DND-41 (cell line): ENCODE measurements at regions not wholly inside any gene's neighbourhood (a gene's known extent, or its start where the extent isn't known, plus 50 kb on each side); places are given as distances from the start of the nearest gene placed in this dataset.

Experiments used
- ATAC-seq: fragments of 200-7000 bp; cut with Tn5 transposase; 3 replicates; pipeline ENCODE4 v1.9.1; 2021; ENCODE audit warnings: low read depth; ENCODE audit not compliant: insufficient read depth
- DNase-seq: peaks from one replicate; pipeline ENCODE4 v3.0.0-alpha.2; 2020
- H2AFZ ChIP-seq: 2 replicates; pipeline ENCODE4 v1.6.0; 2012; ENCODE audit warnings: low read depth, low read length
- H3K27ac ChIP-seq: 2 replicates; pipeline ENCODE4 v1.5.1; 2012; ENCODE audit warnings: low read length, inconsistent platforms
- H3K27me3 ChIP-seq: fragments of 200-600 bp; sonication (generic); 2 replicates; pipeline ENCODE4 v1.6.0; 2012; ENCODE audit warnings: low read length, mild to moderate bottlenecking, inconsistent platforms; ENCODE audit not compliant: insufficient read depth, poor library complexity
- H3K36me3 ChIP-seq: 2 replicates; pipeline ENCODE4 v1.5.1; 2012; ENCODE audit warnings: low read length, inconsistent platforms; ENCODE audit not compliant: insufficient read depth
- H3K4me1 ChIP-seq: 2 replicates; pipeline ENCODE4 v1.5.1; 2012; ENCODE audit warnings: mild to moderate bottlenecking, low read length; ENCODE audit not compliant: insufficient read depth
- H3K4me2 ChIP-seq: 2 replicates; pipeline ENCODE4 v1.6.0; 2012; ENCODE audit warnings: mild to moderate bottlenecking, moderate library complexity, low read length, inconsistent platforms; ENCODE audit not compliant: insufficient read depth
- H3K4me3 ChIP-seq, 2 experiments: fragments of 200-600 bp in 1 of 2; shearing (Covaris generic) in 1 of 2; 2 replicates each; pipeline ENCODE4 v1.5.1; 2012 to 2016; ENCODE audit warnings: inconsistent platforms in 2 of 2, low read length in 2 of 2, mild to moderate bottlenecking in 2 of 2, low read depth in 1 of 2, moderate library complexity in 1 of 2
- H3K79me2 ChIP-seq: 2 replicates; pipeline ENCODE4 v1.6.0; 2012; ENCODE audit warnings: low read length, inconsistent platforms; ENCODE audit not compliant: insufficient read depth
- H3K9ac ChIP-seq: 2 replicates; pipeline ENCODE4 v1.6.0; 2012; ENCODE audit warnings: low read depth, mild to moderate bottlenecking, inconsistent platforms, low read length, moderate library complexity
- H3K9me3 ChIP-seq: 2 replicates; pipeline ENCODE4 v1.5.1; 2012; ENCODE audit warnings: low read length, moderate library complexity, mild to moderate bottlenecking, inconsistent platforms; ENCODE audit not compliant: insufficient read depth, severe bottlenecking
- H4K20me1 ChIP-seq: 2 replicates; pipeline ENCODE4 v1.6.0; 2012; ENCODE audit warnings: low read length; ENCODE audit not compliant: insufficient read depth
- EZH2 ChIP-seq: IDR thresholded peaks from 3 replicates; pipeline ENCODE4 v1.6.1; 2012; ENCODE audit warnings: borderline replicate concordance, low read depth, mild to moderate bottlenecking, moderate library complexity, low read length, inconsistent platforms; ENCODE audit not compliant: severe bottlenecking
- TF ChIP-seq, protein P1 (sequence below): IDR thresholded peaks from 2 replicates; pipeline ENCODE4 v1.5.1; 2012; ENCODE audit warnings: borderline replicate concordance, low read length, moderate library complexity, mild to moderate bottlenecking; ENCODE audit not compliant: poor library complexity, severe bottlenecking; ENCODE audit errors: extremely low read depth

- H3K9ac ChIP-seq, result no peak overlapping the region
- TF ChIP-seq, protein P1, sequence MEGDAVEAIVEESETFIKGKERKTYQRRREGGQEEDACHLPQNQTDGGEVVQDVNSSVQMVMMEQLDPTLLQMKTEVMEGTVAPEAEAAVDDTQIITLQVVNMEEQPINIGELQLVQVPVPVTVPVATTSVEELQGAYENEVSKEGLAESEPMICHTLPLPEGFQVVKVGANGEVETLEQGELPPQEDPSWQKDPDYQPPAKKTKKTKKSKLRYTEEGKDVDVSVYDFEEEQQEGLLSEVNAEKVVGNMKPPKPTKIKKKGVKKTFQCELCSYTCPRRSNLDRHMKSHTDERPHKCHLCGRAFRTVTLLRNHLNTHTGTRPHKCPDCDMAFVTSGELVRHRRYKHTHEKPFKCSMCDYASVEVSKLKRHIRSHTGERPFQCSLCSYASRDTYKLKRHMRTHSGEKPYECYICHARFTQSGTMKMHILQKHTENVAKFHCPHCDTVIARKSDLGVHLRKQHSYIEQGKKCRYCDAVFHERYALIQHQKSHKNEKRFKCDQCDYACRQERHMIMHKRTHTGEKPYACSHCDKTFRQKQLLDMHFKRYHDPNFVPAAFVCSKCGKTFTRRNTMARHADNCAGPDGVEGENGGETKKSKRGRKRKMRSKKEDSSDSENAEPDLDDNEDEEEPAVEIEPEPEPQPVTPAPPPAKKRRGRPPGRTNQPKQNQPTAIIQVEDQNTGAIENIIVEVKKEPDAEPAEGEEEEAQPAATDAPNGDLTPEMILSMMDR, result no peak
- no peak for TF ChIP-seq EZH2
- H3K27ac ChIP-seq, result no peak overlapping the region
- H3K4me1 ChIP-seq, result no peaks in the 10 kb centered on the region
- H4K20me1 ChIP-seq, result no peaks in the 10 kb centered on the region
- H3K9me3 ChIP-seq, result no peaks in the 10 kb centered on the region
- no peaks in the 10 kb centered on the region for H3K36me3 ChIP-seq
- no peaks in the 10 kb centered on the region for H3K79me2 ChIP-seq
- no peak overlapping the region for H3K4me2 ChIP-seq
- no peak for ATAC-seq
- H3K4me3 ChIP-seq, result no peak overlapping the region
- peaks cover 11% of the 10 kb centered on the region for H3K27me3 ChIP-seq
- no peak overlapping the region for H2AFZ ChIP-seq
- no peak for DNase-seq
These were observed 812.0 kb upstream of the RAB6C start for GRCh38 chr2:129167456-129167855.

GRCh38 chr2:129170570-129170969 lies 808.9 kb upstream of the RAB6C start:
- TF ChIP-seq EZH2, result no peak
- TF ChIP-seq, protein P1, result no peak
- Histone ChIP-seq H2AFZ (no peak overlapping the region), H3K36me3 (no peaks in the 10 kb centered on the region), H3K79me2 (no peaks in the 10 kb centered on the region), H3K4me3 (no peak overlapping the region), H3K9ac (no peak overlapping the region), H3K27ac (no peak overlapping the region), H3K4me1 (no peaks in the 10 kb centered on the region), H3K27me3 (peaks cover 11% of the 10 kb centered on the region), H3K4me2 (no peak overlapping the region), H3K9me3 (no peaks in the 10 kb centered on the region), H4K20me1 (no peaks in the 10 kb centered on the region)
- ATAC-seq, result no peak
- DNase-seq, result no peak

- no peak overlapping the region for H3K27ac ChIP-seq
- no peaks in the 10 kb centered on the region for H3K79me2 ChIP-seq
- no peaks in the 10 kb centered on the region for H3K36me3 ChIP-seq
- H3K27me3 ChIP-seq, result peaks cover 6% of the 10 kb centered on the region
- H4K20me1 ChIP-seq, result no peaks in the 10 kb centered on the region
- no peak overlapping the region for H3K4me2 ChIP-seq
- TF ChIP-seq EZH2, result no peak
- TF ChIP-seq, protein P1, result no peak
- no peaks in the 10 kb centered on the region for H3K4me1 ChIP-seq
- no peak for DNase-seq
- ATAC-seq, result no peak
- no peak overlapping the region for H3K4me3 ChIP-seq
- H2AFZ ChIP-seq, result no peak overlapping the region
- no peaks in the 10 kb centered on the region for H3K9me3 ChIP-seq
- no peak overlapping the region for H3K9ac ChIP-seq
These were observed 805.3 kb upstream of the RAB6C start for GRCh38 chr2:129174143-129174542.

DNA sequence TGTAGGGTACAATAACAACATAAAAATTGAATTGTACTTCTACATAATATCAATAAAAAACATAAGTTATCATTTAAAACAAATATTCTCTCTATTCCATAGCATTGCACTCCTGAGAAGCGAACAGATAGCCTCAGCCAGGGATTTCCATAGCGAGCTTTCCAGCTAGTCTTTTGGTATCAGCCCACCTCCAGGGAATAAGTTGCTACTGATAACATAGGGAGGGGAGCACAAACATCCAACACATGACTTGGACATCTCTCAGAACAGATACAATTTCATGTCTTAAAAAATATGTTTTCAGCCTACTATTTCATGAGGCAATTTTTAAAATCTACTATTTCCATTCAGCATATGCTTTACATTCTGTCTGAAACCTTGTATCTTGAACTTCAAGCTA lies 804.4 kb upstream of the RAB6C start:
- DNase-seq (no peak), ATAC-seq (no peak)
- no peaks in the 10 kb centered on the region for H3K79me2 ChIP-seq
- no peak overlapping the region for H3K4me3 ChIP-seq
- H3K27ac ChIP-seq, result no peak overlapping the region
- no peaks in the 10 kb centered on the region for H3K9me3 ChIP-seq
- H3K4me1 ChIP-seq, result no peaks in the 10 kb centered on the region
- no peak for TF ChIP-seq EZH2
- TF ChIP-seq, protein P1, result no peak
- H3K4me2 ChIP-seq, result no peak overlapping the region
- peaks cover 3% of the 10 kb centered on the region for H3K27me3 ChIP-seq
- no peak overlapping the region for H2AFZ ChIP-seq
- H3K36me3 ChIP-seq, result no peaks in the 10 kb centered on the region
- no peaks in the 10 kb centered on the region for H4K20me1 ChIP-seq
- no peak overlapping the region for H3K9ac ChIP-seq
